ENCODE measurements at regions not wholly inside any gene's neighbourhood (a gene's known extent, or its start where the extent isn't known, plus 50 kb on each side); places are given as distances from the start of the nearest gene placed in this dataset.

DNA sequence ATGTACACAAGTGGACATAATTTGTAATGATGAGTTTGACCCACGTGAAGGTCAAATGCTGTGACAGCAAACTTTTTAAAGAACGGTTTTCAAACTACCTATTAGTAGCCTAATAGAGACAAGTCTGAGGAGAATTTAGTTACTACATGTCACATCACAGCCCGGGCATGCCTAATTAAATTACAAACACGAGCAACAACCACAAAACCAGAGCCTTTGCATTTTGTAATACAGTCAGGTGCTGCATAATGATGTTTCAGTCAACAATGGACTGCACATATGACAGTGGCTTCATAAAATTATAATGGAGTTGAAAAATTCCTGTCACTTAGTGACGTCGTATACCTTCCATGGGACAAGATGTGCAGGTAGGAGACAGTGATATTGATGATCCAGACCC is 274.5 kb downstream of the DACT1 start:
- H3K4me1 ChIP-seq = no peaks in the 10 kb centered on the region
- H3K9me3 ChIP-seq = no peaks in the 10 kb centered on the region
- intact Hi-C loops (cut with DNase I) = no loop called here
- no peak overlapping the region for H3K27ac ChIP-seq
- TF ChIP-seq POLR2A (IDR thresholded peaks at IDR 0.05) = no peak
- TF ChIP-seq, protein P1, sequence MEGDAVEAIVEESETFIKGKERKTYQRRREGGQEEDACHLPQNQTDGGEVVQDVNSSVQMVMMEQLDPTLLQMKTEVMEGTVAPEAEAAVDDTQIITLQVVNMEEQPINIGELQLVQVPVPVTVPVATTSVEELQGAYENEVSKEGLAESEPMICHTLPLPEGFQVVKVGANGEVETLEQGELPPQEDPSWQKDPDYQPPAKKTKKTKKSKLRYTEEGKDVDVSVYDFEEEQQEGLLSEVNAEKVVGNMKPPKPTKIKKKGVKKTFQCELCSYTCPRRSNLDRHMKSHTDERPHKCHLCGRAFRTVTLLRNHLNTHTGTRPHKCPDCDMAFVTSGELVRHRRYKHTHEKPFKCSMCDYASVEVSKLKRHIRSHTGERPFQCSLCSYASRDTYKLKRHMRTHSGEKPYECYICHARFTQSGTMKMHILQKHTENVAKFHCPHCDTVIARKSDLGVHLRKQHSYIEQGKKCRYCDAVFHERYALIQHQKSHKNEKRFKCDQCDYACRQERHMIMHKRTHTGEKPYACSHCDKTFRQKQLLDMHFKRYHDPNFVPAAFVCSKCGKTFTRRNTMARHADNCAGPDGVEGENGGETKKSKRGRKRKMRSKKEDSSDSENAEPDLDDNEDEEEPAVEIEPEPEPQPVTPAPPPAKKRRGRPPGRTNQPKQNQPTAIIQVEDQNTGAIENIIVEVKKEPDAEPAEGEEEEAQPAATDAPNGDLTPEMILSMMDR (IDR thresholded peaks at IDR 0.05) = no peak
- H3K27me3 ChIP-seq = no peaks in the 10 kb centered on the region
- no peaks in the 10 kb centered on the region for H3K36me3 ChIP-seq
- no peak overlapping the region for H3K4me3 ChIP-seq
- 38 to 48% methylated on average over 6 of the region's 6 CpGs for WGBS, 2 donors
- no peak for DNase-seq

DNA sequence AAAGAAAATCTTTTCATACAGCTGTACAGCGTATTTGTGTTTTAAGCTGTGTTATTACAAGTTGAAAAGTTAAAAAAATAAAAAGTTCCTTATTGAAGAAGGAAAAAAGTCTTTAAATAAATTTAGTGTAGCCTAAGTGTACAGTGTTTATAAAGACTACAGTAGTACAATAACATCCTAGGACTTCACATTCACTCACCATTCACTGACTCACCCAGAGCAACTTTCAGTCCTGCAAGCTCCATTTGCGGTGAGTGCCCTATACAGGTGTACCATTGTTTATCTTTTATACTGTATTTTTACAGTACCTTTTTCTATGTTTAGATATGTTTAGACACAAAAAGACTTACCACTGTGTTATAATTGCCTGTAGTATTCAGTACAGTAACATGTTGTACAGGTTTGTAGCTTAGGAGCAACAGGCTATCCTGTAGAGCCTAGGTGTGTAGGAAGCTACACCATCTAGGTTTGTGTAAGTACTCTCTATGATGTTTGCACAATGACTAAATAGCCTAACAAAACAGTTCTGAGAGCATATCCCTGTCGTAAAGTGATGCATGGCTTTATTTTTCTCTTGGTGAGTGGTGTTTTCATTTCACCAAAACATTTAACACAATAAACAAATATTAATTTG is 275.2 kb downstream of the DACT1 start:
- no peak for DNase-seq
- Histone ChIP-seq H3K27ac (no peak overlapping the region), H3K4me3 (no peak overlapping the region), H3K9me3 (no peaks in the 10 kb centered on the region), H3K36me3 (no peaks in the 10 kb centered on the region), H3K4me1 (no peaks in the 10 kb centered on the region), H3K27me3 (no peaks in the 10 kb centered on the region)
- WGBS, 2 donors = 70 to 72% methylated on average over 3 of the region's 3 CpGs
- intact Hi-C loops (cut with DNase I) = no loop called here
- TF ChIP-seq, protein P1 (IDR thresholded peaks at IDR 0.05) = no peak
- TF ChIP-seq POLR2A (IDR thresholded peaks at IDR 0.05) = no peak

DNA sequence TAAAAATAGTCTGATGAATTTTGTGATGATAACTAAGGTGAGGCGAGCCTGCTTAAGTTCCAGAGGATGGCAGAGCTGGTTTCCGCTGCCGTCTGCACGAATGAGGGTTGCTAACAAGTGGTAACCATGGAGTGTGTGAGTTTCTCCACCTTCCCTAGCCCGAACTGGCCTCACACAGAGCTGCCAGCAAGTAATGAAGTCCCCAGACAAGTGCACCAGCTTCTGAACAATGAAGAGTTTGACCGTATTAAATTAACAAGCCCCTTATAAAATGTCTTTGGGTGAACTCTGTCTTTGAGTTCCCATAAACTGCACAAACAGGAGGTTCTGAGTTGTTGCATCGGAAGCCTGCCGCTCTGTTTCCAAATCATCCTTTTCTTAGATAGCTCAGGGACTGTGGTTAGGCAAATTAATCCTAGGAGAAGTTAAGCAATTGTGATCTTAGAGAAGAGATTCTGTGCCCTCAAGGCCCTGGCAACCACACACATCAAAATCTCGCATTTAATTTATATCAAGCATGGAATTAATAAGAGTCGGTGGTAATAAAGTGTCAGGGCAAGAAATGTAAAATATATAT is 274.1 kb upstream of the DAAM1 start:
- DNase-seq = no peak
- intact Hi-C loops (cut with DNase I) = no loop called here
- TF ChIP-seq, protein P1 (IDR thresholded peaks at IDR 0.05) = no peak
- WGBS, 2 donors = 63 to 65% methylated on average over 8 to 10 of the region's 10 CpGs
- Histone ChIP-seq H3K9me3 (no peaks in the 10 kb centered on the region), H3K27me3 (no peaks in the 10 kb centered on the region), H3K4me1 (no peaks in the 10 kb centered on the region), H3K27ac (no peak overlapping the region), H3K4me3 (no peak overlapping the region), H3K36me3 (no peaks in the 10 kb centered on the region)

DNA sequence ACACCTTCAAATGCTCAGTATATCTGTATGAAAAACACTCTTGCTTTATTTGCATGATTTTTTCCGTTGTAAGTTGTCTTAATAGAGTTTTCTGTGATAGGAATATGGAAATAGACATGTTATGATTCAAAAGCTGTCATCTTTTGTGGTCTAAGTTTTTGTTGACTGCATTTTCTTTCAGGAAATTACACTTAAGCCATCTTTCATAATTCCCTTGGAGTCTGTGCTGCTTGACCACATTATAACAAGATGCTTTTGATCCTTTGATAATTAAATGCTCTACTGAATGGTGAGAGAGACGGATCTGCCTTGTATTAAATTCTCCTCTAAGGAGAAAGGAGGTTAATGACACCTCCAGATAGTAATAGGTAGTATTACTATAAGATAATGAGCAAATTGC is 272.8 kb upstream of the DAAM1 start:
- Histone ChIP-seq H3K4me3 (no peak overlapping the region), H3K27me3 (no peaks in the 10 kb centered on the region), H3K9me3 (no peaks in the 10 kb centered on the region), H3K27ac (no peak overlapping the region), H3K36me3 (no peaks in the 10 kb centered on the region), H3K4me1 (no peaks in the 10 kb centered on the region)
- intact Hi-C loops (cut with DNase I) = no loop called here
- no peak for DNase-seq
- TF ChIP-seq, protein P1 (IDR thresholded peaks at IDR 0.05) = no peak
- TF ChIP-seq POLR2A (IDR thresholded peaks at IDR 0.05) = no peak
- 51 to 56% methylated on average over 2 of the region's 2 CpGs for WGBS, 2 donors

DNA sequence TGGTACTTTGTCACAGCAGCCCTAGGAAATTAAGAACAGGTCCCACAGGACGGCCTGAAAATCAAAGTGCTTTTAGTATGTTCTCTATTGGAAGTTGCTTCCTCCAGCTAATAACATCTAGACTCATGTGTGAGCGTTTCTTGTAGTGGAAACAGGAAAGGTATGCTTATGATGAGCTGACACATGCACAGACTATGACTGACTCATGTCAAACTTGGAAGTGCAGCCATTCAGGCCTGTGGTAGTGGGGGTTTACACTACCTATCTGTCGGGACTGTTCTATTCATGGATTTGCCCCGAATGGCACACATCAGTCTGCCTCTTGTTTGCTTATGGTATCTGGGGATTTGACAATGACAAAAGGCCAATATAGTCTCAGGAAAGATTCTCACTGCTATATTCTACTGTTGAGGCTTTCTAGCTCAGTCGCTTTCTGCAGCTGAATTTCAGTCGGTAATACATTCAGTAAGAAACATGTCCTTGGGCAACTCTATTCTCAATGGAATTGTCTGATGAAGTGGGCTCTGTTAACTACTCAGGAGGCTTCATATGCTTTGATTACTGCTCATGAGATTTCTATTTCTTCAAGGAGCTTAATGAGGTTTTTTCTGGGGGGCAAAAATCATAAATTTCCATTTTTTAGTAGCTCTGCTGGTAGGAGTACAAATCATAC is 270.3 kb upstream of the DAAM1 start:
- 53 to 79% methylated on average over 6 of the region's 6 CpGs for WGBS, 2 donors
- no peaks in the 10 kb centered on the region for H3K36me3 ChIP-seq
- H3K4me3 ChIP-seq = no peak overlapping the region
- intact Hi-C loops (cut with DNase I) = no loop called here
- no peaks in the 10 kb centered on the region for H3K4me1 ChIP-seq
- H3K9me3 ChIP-seq = no peaks in the 10 kb centered on the region
- H3K27me3 ChIP-seq = no peaks in the 10 kb centered on the region
- H3K27ac ChIP-seq = no peak overlapping the region
- no peak for DNase-seq
- TF ChIP-seq POLR2A (IDR thresholded peaks at IDR 0.05) = no peak
- TF ChIP-seq, protein P1 (IDR thresholded peaks at IDR 0.05) = no peak
